ENCODE measurements at regions not wholly inside any gene's neighbourhood (a gene's known extent, or its start where the extent isn't known, plus 50 kb on each side); places are given as distances from the start of the nearest gene placed in this dataset.

DNA sequence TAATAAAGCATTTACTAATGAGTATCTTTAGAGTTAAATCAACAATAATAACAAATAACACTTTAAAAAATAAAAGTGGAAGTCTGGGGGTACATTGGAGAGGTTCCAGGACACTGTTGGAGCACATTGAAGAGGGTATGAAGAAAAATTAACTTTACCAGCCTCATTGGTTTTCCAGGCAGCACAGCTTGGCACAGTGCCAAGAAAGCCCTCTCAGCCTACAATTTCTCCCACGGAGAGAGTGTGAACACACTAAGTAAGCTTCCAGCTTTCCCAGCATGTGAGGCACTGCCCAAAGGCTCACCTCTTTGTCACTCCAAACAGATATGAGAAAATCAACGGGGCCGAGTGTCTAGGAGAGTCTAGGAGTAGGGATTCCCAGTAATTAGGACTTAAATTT is 1912.8 kb upstream of the NUDT12 start:
- no peak for DNase-seq

DNA sequence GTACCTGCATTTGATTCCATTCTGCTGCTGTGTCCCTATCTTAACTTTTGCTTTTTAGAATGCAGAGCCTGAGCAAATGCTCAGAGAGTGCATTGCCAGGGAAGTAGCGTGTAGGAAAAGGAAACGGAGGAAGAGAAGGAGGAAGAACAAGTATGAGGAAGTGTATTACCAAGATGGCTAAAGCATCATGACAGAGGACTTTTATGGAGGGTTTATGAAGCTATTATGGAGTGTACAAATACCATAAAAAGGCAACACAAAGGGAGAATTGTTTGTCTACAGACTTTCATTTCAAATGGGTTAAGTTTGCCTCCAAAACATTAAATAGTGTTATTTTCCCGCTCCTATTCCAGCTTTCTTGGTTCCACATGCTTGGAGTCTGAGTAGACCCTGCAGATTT is 1899.8 kb upstream of the NUDT12 start:
- DNase-seq = no peak

DNA sequence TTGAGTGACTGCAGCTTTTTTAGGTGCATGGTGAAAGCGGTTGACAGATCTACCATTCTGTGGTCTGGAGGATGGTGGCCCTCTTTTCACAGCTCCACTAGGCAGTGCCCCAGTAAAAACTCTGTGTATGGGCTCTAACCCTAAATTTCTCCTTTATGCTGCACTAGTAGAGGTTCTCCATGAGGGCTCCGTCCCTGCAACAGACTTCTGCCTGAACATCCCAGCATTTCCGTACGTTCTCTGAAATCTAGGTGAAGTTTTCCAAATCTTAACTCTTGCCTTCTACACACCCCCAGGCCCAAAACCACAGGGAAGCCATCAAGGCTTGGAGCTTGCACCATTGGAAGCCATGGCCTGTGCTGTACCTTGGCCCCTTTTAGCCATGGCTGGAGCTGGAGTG is 1898.1 kb upstream of the NUDT12 start:
- no peak for DNase-seq

DNA sequence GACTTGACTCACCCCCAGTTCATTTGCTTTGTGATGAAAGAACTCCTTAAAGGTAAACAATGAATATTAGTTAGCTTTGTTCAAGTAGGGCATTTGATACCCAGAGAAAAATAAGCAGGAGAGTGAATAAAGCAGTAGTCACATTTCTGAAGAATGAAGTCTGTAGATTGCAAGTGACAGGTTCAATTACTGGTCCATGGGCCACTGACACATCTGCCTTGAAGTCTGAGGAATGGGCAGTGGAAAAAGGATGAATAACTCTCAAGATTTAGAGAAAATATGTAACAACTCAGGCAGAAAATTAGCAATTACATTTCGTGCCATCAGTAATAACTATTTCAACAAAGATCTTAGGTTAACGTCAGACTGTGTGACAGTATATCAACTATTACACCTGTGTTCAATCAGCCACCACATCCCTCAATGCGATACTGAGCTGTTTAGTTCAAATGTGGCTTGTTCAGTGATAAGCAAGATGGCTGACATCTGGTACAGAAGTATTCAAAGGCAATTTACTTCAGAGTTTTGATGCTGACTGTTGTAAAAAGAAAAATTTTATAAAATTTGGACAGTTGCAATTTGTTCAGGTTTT is 1890.7 kb upstream of the NUDT12 start:
- DNase-seq = no peak

DNA sequence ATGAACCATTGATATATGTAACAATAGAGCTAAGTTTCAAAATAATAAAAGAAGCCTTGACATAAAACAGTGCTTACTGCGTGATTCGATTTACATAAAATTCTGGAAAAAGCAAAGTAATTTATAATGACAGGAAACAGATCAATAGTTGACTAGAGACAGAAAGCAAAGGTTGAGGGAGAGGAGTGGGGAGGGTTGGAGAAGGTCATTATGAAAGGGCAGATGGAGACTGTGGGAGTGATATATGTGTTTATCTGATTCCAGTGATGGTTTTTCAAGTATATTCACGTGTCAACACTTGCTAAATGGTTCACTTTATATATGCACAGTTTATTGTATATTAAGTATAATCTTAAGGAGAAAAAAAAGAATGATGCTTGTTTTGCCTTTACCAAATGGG is 1885.7 kb upstream of the NUDT12 start:
- no peak for DNase-seq

DNA sequence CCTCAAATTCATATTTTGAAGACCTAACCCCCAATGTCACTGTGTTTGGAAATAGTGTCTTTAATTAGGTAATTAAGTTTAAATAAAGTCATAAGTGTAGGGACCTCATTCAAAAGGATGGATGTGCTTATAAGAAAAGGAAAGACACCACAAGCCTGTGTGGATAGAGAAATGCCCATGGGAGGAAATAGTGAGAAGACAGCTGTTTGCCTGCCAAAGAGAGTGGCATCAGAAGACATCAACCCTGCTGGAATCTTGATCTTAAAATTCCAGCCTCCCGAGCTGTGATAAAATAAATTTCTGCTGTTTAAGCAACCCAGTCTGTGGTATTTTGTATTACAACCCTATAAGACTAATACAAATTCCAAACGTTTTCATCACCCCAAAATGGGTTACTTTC is 1867.9 kb upstream of the NUDT12 start:
- no peak for DNase-seq

DNA sequence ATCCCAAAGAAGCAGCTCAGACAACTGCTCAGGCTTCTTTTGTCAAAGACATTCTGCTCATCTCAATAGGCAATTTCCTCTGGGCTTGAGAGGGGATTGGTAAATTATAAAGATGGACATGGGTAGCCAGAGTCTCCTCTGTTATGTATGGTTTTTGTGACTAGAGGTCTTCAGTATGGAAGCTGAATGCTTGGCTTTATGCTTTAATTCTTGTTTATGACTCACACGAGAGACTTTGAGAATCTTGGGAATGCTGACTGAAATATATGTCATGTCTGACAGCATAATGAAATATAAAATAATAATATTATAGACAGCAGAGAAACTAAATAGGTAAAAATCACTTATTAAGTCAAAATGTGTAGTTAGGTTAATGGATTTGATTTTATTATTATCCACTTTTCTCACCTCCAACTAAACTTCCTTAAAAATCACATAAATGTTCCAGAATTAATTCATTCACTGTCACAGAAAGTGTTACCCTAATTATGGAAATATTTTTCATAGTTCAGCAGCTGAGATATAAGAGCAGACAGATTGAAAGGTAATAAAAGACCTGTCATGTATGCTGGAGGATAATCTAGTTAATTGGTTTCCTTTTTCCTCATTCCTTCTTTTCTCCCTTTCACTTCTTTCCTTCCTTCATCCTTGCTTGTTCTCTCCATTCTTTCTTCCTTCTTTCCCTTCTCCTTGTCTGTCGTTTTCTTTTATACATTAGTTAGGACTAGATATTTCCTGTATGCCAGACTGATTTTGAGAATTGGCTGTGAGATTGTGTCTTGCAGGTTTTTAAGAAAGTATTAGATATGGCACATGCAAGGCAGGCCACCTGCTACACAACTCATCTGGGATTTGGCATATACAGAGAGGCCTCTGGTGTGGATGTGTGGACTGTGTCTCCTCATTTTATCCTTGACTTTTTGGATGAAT is 1866.1 kb upstream of the NUDT12 start:
- no peak for DNase-seq

DNA sequence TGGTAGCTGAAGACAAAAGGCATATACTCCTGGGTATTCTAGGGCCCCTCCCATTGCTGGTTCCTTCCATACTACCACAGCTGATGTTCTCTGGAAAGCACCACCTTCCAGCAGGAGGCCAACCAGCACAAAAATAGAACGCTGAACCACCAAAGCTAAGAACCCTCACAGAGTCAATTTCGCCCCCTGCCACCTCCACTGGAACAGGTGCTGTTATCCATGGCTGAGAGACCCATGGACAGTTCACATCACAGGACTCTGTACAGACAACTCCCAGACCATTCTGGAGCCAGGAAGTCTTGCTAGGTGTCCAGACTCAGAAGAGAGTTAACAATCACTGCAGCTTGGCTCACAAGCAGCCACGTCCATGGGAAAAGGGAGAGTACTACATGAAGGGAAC is 1851.5 kb upstream of the NUDT12 start:
- DNase-seq = no peak

DNA sequence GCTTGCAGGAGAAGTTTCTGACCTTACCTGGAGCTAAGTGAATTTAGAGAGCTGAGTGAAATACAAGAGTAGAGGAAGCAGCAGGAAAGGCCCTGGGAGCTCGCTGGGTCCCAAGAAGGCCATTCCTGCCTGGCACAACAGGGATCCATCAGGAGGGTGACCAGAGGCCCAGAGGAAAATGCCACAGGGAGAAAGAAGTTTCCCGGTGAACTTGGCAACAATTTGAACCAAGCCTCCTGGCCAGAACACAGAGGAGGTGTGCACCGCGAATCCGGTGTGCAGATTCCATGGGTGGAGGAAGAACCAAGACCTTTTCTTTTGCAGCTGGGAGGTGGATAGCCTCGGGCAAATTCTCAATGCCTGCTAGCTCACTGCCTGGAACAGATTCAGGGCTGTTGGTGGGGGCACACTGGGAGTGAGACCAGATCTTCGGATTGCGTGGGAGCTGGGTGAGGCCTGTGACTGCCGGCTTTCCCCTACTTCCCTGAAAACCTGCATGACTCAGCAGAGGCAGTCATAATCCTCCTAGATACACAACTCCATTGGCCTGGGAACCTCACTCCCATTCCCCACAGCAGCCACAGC is 1850.9 kb upstream of the NUDT12 start:
- no peak for DNase-seq

DNA sequence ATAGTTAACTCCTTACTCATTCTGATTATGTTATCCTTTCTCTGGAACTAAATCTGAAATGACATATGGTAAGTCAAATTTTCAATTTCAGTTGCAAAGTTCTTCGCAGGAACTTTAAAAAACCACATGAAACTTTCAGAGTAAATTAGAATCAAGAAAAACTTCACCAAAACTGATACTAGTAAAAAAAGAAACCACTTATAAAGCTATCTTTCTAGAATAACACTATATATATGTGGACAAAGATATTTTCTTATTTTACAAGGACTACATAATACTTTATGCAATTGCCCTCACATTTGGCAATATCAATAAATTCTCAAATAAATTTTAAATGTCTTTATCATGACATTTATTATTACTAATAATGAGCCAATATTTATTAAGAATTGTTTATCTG is 1847.1 kb upstream of the NUDT12 start:
- no peak for DNase-seq

DNA sequence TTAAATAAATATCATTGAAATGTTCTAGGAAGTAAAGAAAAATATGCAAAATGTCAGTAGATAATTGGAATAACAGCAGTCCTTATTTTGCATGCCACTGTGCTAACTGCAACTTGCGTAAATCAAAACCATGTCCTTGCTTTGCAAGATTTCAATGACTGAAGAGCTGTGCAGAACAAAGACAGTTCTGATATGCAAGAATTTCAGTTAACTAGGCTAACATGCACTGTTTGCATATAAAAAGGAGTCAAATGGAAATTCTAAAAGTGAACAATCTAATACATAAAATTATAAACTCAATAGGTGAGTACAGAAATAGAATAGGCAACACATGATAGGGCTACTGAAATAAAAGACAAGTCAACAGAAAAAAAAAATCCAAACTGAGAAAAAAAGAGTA is 1844.6 kb upstream of the NUDT12 start:
- DNase-seq = no peak

DNA sequence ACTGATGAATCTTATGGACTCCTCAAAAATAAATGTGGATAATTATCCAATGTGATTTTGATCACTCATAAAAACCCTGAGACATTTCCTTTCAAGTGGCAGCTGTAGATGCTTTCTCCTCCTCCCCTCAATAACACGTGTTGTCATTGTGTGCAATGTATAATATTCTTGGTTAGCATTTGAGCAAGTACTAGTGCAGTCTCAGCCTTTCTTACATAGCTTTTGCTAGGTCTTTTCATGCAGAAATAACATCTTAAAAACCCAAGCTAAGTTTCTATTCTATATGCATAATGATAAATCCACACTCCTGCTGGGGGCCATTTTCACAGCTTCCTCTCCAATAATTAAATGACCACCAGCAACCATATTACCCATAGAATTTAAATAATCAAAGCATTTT is 1835.2 kb upstream of the NUDT12 start:
- DNase-seq = no peak

DNA sequence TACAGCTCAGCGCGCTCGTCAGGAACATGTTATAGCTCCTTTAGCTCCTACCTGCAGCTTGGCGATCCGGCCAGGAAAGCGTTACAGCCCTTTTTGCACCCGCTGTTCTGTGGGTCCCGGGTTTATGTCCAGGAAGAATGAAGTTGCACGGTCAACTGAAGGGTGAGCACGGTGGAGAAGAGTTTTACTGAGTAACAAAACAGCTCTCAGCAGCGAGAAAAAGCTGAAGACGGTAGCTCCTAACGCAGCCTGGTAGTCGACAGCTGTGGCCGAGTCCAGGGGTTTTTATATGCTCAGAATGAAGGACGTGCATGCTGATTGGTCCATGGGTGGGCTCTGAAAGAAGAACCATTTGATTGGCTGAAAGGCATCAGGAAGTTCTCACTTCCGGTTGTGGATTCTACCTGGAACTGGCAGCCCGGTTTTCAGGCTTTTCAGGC is 1830.1 kb upstream of the NUDT12 start:
- DNase-seq = no peak

DNA sequence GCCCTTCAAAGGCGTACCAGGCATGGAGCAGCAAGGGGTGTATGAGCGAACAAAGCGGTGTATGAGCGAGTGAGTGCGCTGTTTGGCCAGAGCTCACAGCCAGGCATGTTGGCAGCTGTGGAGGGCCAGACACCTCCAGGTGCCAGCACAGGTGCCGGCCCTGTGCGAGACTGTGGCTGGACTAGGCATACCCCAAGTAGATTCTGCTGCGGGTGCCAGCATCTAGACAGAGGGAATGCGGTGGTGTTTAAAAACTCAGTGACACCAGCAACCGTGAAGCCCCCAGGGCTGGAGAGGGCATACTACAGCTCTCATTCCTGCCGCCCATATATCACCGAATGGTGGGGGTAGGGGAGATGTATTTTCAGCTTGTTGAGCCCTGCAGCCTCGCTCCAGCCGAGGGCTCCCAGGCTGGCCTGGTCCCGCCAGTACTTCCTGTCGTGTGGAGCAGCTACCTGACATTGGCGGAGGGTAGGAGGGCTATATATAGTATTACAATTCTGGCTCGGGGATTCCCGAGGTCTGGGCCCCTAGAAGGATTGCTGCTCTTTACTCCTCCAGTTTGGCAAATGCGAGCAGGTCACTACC is 1829.6 kb upstream of the NUDT12 start:
- no peak for DNase-seq

DNA sequence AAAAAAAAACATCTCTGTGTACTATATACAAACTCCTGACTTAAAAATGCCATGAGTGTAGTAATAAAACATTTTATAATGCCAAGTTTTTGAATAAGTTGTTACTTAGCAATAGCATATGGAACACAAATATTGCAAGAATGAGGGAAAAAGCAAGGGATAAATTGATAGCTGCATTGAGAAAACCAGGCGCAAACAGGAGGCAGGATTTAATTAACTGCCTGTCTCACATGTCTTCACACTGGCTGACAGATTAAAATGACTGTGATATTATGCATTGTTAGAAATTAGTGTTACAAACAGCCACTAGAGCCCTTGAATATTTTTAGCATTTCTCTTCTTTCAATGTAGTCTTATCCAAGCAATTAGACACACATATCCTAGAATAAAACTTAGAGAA is 1817.5 kb upstream of the NUDT12 start:
- DNase-seq = no peak

DNA sequence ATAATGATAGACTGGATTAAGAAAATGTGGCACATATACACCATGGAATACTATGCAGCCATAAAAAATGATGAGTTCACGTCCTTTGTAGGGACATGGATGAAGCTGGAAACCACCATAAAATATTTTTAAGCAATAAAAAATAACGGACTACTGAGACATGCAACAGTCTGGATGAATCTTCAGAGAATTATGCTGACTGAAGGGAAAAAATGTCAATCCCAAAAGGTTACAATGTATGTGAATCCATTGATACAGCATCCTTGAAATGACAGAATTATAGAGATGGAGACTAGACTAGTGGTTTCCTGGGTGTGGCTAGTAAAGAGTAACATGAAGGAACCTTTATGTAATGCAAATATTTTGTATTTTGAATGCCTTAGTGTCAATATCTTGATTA is 1808.6 kb upstream of the NUDT12 start:
- DNase-seq = no peak

DNA sequence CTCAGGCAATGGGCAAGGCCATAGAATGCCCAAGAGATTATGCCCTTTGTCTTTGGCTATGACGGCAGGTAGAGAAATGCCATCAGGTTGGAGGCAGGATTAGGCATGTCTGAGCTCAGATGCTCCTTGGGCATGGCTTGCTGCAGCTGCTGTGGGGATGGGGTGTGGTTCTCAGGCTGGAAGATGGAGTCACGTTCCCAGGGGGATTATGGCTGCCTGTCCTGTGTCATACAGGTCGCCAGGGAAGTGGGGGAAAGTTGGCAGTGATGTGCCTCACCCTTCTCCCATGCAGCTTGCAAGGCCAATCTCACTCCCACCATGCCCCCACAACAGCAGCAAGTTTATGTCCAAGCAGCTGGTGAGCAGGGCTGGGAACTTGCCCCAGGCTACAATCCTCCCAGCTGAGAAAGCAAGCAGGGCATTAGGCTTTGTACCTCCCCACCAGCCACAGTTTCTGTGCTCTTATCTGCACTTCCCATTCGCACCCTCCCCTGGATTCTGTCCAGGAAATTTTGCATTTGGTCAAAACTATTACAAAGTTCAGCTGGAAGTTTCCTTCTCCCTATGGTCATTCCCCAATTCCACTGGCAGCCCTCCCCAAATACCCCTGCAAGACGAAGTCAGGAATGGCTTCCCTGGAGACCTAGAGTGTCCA is 1788.0 kb upstream of the NUDT12 start:
- no peak for DNase-seq

DNA sequence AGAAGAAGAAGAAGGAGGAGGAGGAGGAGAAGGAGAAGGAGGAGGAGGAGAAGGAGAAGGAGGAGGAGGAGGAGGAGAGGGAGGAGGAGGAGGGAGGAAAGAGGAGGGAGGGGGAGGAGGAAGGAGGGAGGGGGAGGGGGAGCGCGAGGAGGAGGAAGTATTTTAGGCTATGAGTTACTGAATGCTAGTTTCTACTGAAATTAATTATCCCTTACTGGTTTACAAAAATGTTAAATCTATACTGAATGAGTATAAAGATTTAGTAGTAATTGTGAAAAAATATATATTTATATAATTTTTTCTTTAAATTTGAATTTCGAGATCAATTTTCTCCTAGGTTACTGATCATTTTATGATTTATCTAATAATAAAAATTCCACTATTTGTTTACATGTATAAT is 1769.0 kb upstream of the NUDT12 start:
- DNase-seq = no peak

DNA sequence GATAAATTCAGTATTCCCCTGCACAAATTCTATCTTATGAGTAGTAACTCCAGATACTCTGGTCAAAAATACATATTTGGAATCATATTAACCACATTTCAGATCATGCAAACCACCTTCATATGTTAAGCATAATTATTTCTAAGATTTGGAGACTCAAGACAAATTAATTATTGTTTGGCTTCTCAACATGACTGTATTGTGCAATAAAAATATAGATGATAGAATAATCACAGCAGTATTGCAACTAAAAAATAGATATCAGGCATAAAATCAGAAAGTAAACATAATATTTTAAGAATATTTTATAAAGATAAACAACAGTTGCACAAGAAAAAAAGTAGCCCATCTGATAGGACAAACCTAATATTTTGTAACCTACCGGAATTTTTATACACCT is 1767.6 kb upstream of the NUDT12 start:
- no peak for DNase-seq

DNA sequence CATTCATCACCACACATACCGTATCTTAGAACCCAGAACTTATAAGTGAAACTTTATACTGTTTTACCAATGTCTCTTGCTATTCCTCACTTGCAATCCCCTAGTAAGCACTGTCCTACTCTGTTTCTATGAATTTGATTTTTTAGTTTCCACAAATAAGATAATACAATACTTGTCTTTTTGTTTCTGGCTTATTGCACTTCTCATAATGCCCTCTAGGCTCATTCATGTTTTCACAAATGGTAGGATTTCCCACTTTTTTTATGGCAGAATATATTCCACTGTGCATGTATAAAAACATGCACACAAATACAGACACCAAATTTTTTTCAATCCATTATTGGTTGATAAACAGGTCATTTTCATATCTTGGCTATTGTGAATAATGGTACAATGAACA is 1742.3 kb upstream of the NUDT12 start:
- no peak for DNase-seq

DNA sequence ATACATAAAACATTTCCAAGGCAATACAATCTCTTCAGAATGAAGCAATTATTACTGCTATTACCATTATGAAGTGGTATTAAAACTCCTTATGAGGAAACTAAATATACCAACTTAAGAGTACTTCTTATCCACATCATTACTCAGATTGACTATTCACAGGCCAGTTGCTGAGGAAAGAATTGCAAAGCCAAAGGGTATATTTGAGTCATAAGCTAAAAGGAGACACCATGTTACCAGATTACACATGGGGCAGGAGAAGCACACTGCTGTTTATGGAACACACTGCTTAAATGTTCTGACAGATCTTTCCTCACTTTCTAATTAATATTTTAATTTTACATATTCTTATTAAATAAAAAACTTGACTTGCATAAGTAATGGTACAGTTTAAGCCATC is 1726.4 kb upstream of the NUDT12 start:
- no peak for DNase-seq

DNA sequence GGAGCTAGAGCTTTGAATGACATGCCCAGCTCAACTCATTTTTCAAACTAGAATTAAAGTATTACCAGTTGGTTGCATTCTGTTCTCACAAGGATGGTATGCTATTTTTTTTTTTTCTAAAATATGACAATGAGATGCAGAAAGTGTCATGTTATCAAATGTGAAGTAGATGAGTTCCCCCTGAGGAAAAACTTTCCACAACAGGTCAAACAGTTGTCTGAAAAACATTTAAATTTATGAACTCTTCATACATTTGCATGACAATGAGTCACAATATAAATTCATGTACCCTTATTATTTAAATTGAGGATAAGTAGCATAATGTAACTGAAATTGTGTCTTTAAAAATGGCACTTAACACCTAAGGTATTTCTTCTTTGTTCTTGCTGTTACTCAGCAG is 1720.5 kb upstream of the NUDT12 start:
- no peak for DNase-seq

DNA sequence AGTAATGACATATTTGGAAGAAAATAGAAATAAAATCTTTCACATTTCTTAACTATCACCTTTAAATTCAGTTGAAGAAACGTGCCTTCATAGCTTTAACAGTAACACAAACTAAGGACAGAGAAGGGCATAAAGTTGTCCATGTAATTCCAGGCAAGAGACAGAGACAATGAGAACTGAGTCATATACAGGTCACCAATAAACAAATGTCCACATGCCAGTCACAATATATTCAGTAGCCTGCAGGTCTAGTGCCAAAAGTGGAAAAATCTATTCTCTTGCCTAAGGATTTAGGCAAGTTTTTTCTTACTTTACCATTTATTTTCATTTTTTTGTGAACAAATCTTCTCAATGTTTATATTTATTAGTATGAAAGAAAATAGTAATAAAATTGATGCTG is 1711.5 kb upstream of the NUDT12 start:
- DNase-seq = no peak
